CD4-positive, alpha-beta T cell treated with Interleukin-6 at 100 ng/mL for 8 hours (primary cell): ENCODE measurements at regions not wholly inside any gene's neighbourhood (a gene's known extent, or its start where the extent isn't known, plus 50 kb on each side); places are given as distances from the start of the nearest gene placed in this dataset.
"Not testable (repeated sequence)": the region's sequence is repeated elsewhere in the genome, so short reads cannot be mapped to it uniquely, and the experiment has no call there.

ENCODE experiments used
- DNase-seq: peaks from one replicate; pipeline ENCODE4 v3.0.0-alpha.2; 2020; ENCODE audit warnings: mixed read lengths, low spot score

GRCh38 chr9:19873188-19873587 lies 84.4 kb upstream of the SLC24A2 start:
- DNase-seq, result not testable (repeated sequence)

GRCh38 chr9:19870988-19871387 lies 82.2 kb upstream of the SLC24A2 start:
- no peak for DNase-seq

- no peak for DNase-seq
These were observed 52.1 kb upstream of the SLC24A2 start for GRCh38 chr9:19840953-19841352.
